Astrocyte of the spinal cord (primary cell): ENCODE measurements at regions not wholly inside any gene's neighbourhood (a gene's known extent, or its start where the extent isn't known, plus 50 kb on each side); places are given as distances from the start of the nearest gene placed in this dataset.

Experiments
- DNase-seq: peaks from one replicate; pipeline ENCODE4 v3.0.0; 2011; ENCODE audit warnings: low read depth, low spot score
- H3K4me3 ChIP-seq: 2 replicates; pipeline ENCODE4 v1.5.1; 2011; ENCODE audit warnings: low read depth, mild to moderate bottlenecking, low read length, moderate library complexity
- CTCF ChIP-seq: IDR thresholded peaks from 2 replicates; pipeline ENCODE4 v1.5.1; 2012; ENCODE audit warnings: low read depth, mild to moderate bottlenecking, low read length, inconsistent platforms
- in situ Hi-C: cut with HindIII; loops from 2 replicates; pipeline ENCODE4 v1.10.0; 2017; ENCODE audit warnings: low sequenced_read_pairs

- H3K4me3 ChIP-seq: no peak overlapping the region
- in situ Hi-C loops: no loop called here
- DNase-seq: no peak
- TF ChIP-seq CTCF: no peak
These were observed 928.7 kb downstream of the LRFN5 start for GRCh38 chr14:42535397-42535796.

- no peak for DNase-seq
- no peak for TF ChIP-seq CTCF
- H3K4me3 ChIP-seq: no peak overlapping the region
- in situ Hi-C loops: no loop called here
These were observed 926.8 kb downstream of the LRFN5 start for GRCh38 chr14:42533476-42533875.

GRCh38 chr14:42532194-42532593 is 925.5 kb downstream of the LRFN5 start:
- DNase-seq: no peak
- no peak for TF ChIP-seq CTCF
- in situ Hi-C loops: no loop called here
- H3K4me3 ChIP-seq: no peak overlapping the region

- no peak for TF ChIP-seq CTCF
- in situ Hi-C loops: no loop called here
- no peak overlapping the region for H3K4me3 ChIP-seq
These were observed 920.5 kb downstream of the LRFN5 start for GRCh38 chr14:42527141-42527540.

GRCh38 chr14:42523666-42524065 is 917.0 kb downstream of the LRFN5 start:
- no peak for TF ChIP-seq CTCF

More at GRCh38 chr14:42527141-42527540, 920.5 kb downstream of the LRFN5 start:
- DNase-seq: no peak

GRCh38 chr14:42517806-42518500 is 911.3 kb downstream of the LRFN5 start:
- in situ Hi-C loops: no loop called here
- no peak for DNase-seq
- H3K4me3 ChIP-seq: no peak overlapping the region
- no peak for TF ChIP-seq CTCF

More at GRCh38 chr14:42523666-42524065, 917.0 kb downstream of the LRFN5 start:
- in situ Hi-C loops: no loop called here
- DNase-seq: peak; percentile 15
- no peak overlapping the region for H3K4me3 ChIP-seq
